ENCODE measurements at regions not wholly inside any gene's neighbourhood (a gene's known extent, or its start where the extent isn't known, plus 50 kb on each side); places are given as distances from the start of the nearest gene placed in this dataset.
"Not testable (repeated sequence)": the region's sequence is repeated elsewhere in the genome, so short reads cannot be mapped to it uniquely, and the experiment has no call there.

GRCh38 chr15:62409466-62409865, 244.4 kb upstream of the C2CD4B start:
- Mint-ChIP-seq H3K27me3 (ENCODE audit: low read depth) (peaks cover 27% of the 10 kb centered on the region), H3K36me3 (ENCODE audit: insufficient read depth) (no peaks in the 10 kb centered on the region), H3K4me1 (ENCODE audit: low read depth) (no peaks in the 10 kb centered on the region), H3K4me3 (no peak overlapping the region), H3K9me3 (no peaks in the 10 kb centered on the region)
- ATAC-seq = no peak
- DNase-seq = no peak

GRCh38 chr15:62412686-62413085, 247.6 kb upstream of the C2CD4B start:
- H3K9me3 Mint-ChIP-seq = no peaks in the 10 kb centered on the region

GRCh38 chr15:62413153-62413552, 248.1 kb upstream of the C2CD4B start:
- DNase-seq (no peak), ATAC-seq (no peak)
- Mint-ChIP-seq H3K4me1 (ENCODE audit: low read depth) (no peaks in the 10 kb centered on the region), H3K4me3 (no peak overlapping the region), H3K27me3 (ENCODE audit: low read depth) (peaks cover 19% of the 10 kb centered on the region), H3K9me3 (no peaks in the 10 kb centered on the region), H3K36me3 (ENCODE audit: insufficient read depth) (no peaks in the 10 kb centered on the region)

More at GRCh38 chr15:62412686-62413085, 247.6 kb upstream of the C2CD4B start:
- Mint-ChIP-seq H3K27me3 (ENCODE audit: low read depth) (peaks cover 19% of the 10 kb centered on the region), H3K4me1 (ENCODE audit: low read depth) (no peaks in the 10 kb centered on the region), H3K4me3 (no peak overlapping the region), H3K36me3 (ENCODE audit: insufficient read depth) (no peaks in the 10 kb centered on the region)
- DNase-seq (no peak), ATAC-seq (no peak)

- Mint-ChIP-seq H3K4me1 (ENCODE audit: low read depth) (no peaks in the 10 kb centered on the region), H3K36me3 (ENCODE audit: insufficient read depth) (no peaks in the 10 kb centered on the region), H3K9me3 (no peaks in the 10 kb centered on the region), H3K4me3 (no peak overlapping the region), H3K27me3 (ENCODE audit: low read depth) (peaks cover 19% of the 10 kb centered on the region)
- no peak for DNase-seq
- no peak for ATAC-seq
These were observed 248.7 kb upstream of the C2CD4B start for GRCh38 chr15:62413786-62414185.

- ATAC-seq (no peak), DNase-seq (no peak)
- Mint-ChIP-seq H3K27me3 (ENCODE audit: low read depth) (peaks cover 19% of the 10 kb centered on the region), H3K4me1 (ENCODE audit: low read depth) (no peaks in the 10 kb centered on the region), H3K4me3 (no peak overlapping the region), H3K9me3 (no peaks in the 10 kb centered on the region), H3K36me3 (ENCODE audit: insufficient read depth) (no peaks in the 10 kb centered on the region)
These were observed 250.4 kb upstream of the C2CD4B start for GRCh38 chr15:62415498-62415897.

GRCh38 chr15:62416526-62416925, 251.4 kb upstream of the C2CD4B start:
- H3K36me3 Mint-ChIP-seq (ENCODE audit: insufficient read depth) = no peaks in the 10 kb centered on the region
- no peak for DNase-seq
- H3K4me3 Mint-ChIP-seq = no peak overlapping the region
- H3K4me1 Mint-ChIP-seq (ENCODE audit: low read depth) = no peaks in the 10 kb centered on the region
- H3K9me3 Mint-ChIP-seq = peaks cover 5% of the 10 kb centered on the region
- ATAC-seq = no peak
- peaks cover 19% of the 10 kb centered on the region for H3K27me3 Mint-ChIP-seq (ENCODE audit: low read depth)

GRCh38 chr15:62417439-62417838, 252.4 kb upstream of the C2CD4B start:
- Mint-ChIP-seq H3K4me1 (ENCODE audit: low read depth) (no peaks in the 10 kb centered on the region), H3K27me3 (ENCODE audit: low read depth) (peaks cover 13% of the 10 kb centered on the region), H3K9me3 (peaks cover 5% of the 10 kb centered on the region), H3K36me3 (ENCODE audit: insufficient read depth) (no peaks in the 10 kb centered on the region), H3K4me3 (no peak overlapping the region)
- no peak for ATAC-seq
- DNase-seq = no peak

- H3K4me1 Mint-ChIP-seq (ENCODE audit: low read depth); DNase-seq; H3K4me3 Mint-ChIP-seq; H3K9me3 Mint-ChIP-seq; H3K27me3 Mint-ChIP-seq (ENCODE audit: low read depth); H3K36me3 Mint-ChIP-seq (ENCODE audit: insufficient read depth); ATAC-seq: not testable (repeated sequence)
These were observed 253.4 kb upstream of the C2CD4B start for GRCh38 chr15:62418496-62418895.

- ATAC-seq (no peak), DNase-seq (no peak)
- no peaks in the 10 kb centered on the region for H3K36me3 Mint-ChIP-seq (ENCODE audit: insufficient read depth)
- H3K4me3 Mint-ChIP-seq = no peak overlapping the region
- peaks cover 6% of the 10 kb centered on the region for H3K27me3 Mint-ChIP-seq (ENCODE audit: low read depth)
- no peaks in the 10 kb centered on the region for H3K4me1 Mint-ChIP-seq (ENCODE audit: low read depth)
- peaks cover 5% of the 10 kb centered on the region for H3K9me3 Mint-ChIP-seq
These were observed 254.1 kb upstream of the C2CD4B start for GRCh38 chr15:62419192-62419591.

- ATAC-seq; H3K4me1 Mint-ChIP-seq (ENCODE audit: low read depth); H3K36me3 Mint-ChIP-seq (ENCODE audit: insufficient read depth); DNase-seq; H3K4me3 Mint-ChIP-seq; H3K27me3 Mint-ChIP-seq (ENCODE audit: low read depth); H3K9me3 Mint-ChIP-seq: not testable (repeated sequence)
These were observed 255.3 kb upstream of the C2CD4B start for GRCh38 chr15:62420371-62420770.

- Mint-ChIP-seq H3K4me1 (ENCODE audit: low read depth) (no peaks in the 10 kb centered on the region), H3K36me3 (ENCODE audit: insufficient read depth) (no peaks in the 10 kb centered on the region), H3K27me3 (ENCODE audit: low read depth) (no peaks in the 10 kb centered on the region), H3K4me3 (no peak overlapping the region), H3K9me3 (peaks cover 5% of the 10 kb centered on the region)
- ATAC-seq (no peak), DNase-seq (no peak)
These were observed 256.2 kb upstream of the C2CD4B start for GRCh38 chr15:62421289-62421688.

GRCh38 chr15:62426387-62426956, 261.4 kb upstream of the C2CD4B start:
- DNase-seq (no peak), ATAC-seq (no peak)
- Mint-ChIP-seq H3K4me3 (no peak overlapping the region), H3K4me1 (ENCODE audit: low read depth) (no peaks in the 10 kb centered on the region), H3K27me3 (ENCODE audit: low read depth) (no peaks in the 10 kb centered on the region), H3K36me3 (ENCODE audit: insufficient read depth) (no peaks in the 10 kb centered on the region), H3K9me3 (no peaks in the 10 kb centered on the region)

GRCh38 chr15:62428259-62428658, 263.2 kb upstream of the C2CD4B start:
- Mint-ChIP-seq H3K9me3 (no peaks in the 10 kb centered on the region), H3K4me3 (no peak overlapping the region)
- no peak for ATAC-seq

GRCh38 chr15:62428851-62429598, 263.9 kb upstream of the C2CD4B start:
- Mint-ChIP-seq H3K36me3 (ENCODE audit: insufficient read depth) (no peaks in the 10 kb centered on the region), H3K4me3 (no peak overlapping the region), H3K4me1 (ENCODE audit: low read depth) (no peaks in the 10 kb centered on the region), H3K27me3 (ENCODE audit: low read depth) (no peaks in the 10 kb centered on the region), H3K9me3 (no peaks in the 10 kb centered on the region)
- DNase-seq (no peak), ATAC-seq (no peak)

More at GRCh38 chr15:62428259-62428658, 263.2 kb upstream of the C2CD4B start:
- Mint-ChIP-seq H3K27me3 (ENCODE audit: low read depth) (no peaks in the 10 kb centered on the region), H3K36me3 (ENCODE audit: insufficient read depth) (no peaks in the 10 kb centered on the region), H3K4me1 (ENCODE audit: low read depth) (no peaks in the 10 kb centered on the region)
- no peak for DNase-seq

GRCh38 chr15:62430056-62430455, 265.0 kb upstream of the C2CD4B start:
- no peaks in the 10 kb centered on the region for H3K36me3 Mint-ChIP-seq (ENCODE audit: insufficient read depth)
- DNase-seq = no peak
- H3K4me1 Mint-ChIP-seq (ENCODE audit: low read depth) = no peaks in the 10 kb centered on the region
- H3K4me3 Mint-ChIP-seq = no peak overlapping the region
- ATAC-seq = no peak
- H3K27me3 Mint-ChIP-seq (ENCODE audit: low read depth) = no peaks in the 10 kb centered on the region
- no peaks in the 10 kb centered on the region for H3K9me3 Mint-ChIP-seq

Measured in activated T-cell treated with anti-CD3 and anti-CD28 coated beads, Interleukin-2, amount 50 U/mL, for 4 hours (primary cell).